Ureter (tissue), 1 donor: ENCODE measurements at regions not wholly inside any gene's neighbourhood (a gene's known extent, or its start where the extent isn't known, plus 50 kb on each side); places are given as distances from the start of the nearest gene placed in this dataset.

ENCODE experiments used
- DNase-seq: peaks from one replicate; pipeline ENCODE4 v3.0.0-alpha.2; 2020; ENCODE audit warnings: low spot score
- donor health status: DM: yes; HTN: yes; CAD: no.

GRCh38 chr16:54482892-54483574 is 196.4 kb upstream of the IRX3 start:
- no peak for DNase-seq

- no peak for DNase-seq
Observed at GRCh38 chr16:54480429-54480828, 193.8 kb upstream of the IRX3 start.

- no peak for DNase-seq
Observed at GRCh38 chr16:54479546-54479945, 193.0 kb upstream of the IRX3 start.

GRCh38 chr16:54477714-54478113 is 191.1 kb upstream of the IRX3 start:
- DNase-seq: no peak

GRCh38 chr16:54475019-54475601 is 188.5 kb upstream of the IRX3 start:
- no peak for DNase-seq

GRCh38 chr16:54473226-54473993 is 186.8 kb upstream of the IRX3 start:
- DNase-seq: no peak

GRCh38 chr16:54467398-54467797 is 180.8 kb upstream of the IRX3 start:
- DNase-seq: no peak

- DNase-seq: no peak
Observed at GRCh38 chr16:54466233-54466632, 179.6 kb upstream of the IRX3 start.

- no peak for DNase-seq
Observed at GRCh38 chr16:54465063-54465462, 178.5 kb upstream of the IRX3 start.

- DNase-seq: no peak
Observed at GRCh38 chr16:54462771-54463170, 176.2 kb upstream of the IRX3 start.

- no peak for DNase-seq
Observed at GRCh38 chr16:54462151-54462651, 175.6 kb upstream of the IRX3 start.

- DNase-seq: no peak
Observed at GRCh38 chr16:54460263-54460860, 173.8 kb upstream of the IRX3 start.

- no peak for DNase-seq
Observed at GRCh38 chr16:54459509-54460262, 173.1 kb upstream of the IRX3 start.

- DNase-seq: no peak
Observed at GRCh38 chr16:54458923-54459322, 172.3 kb upstream of the IRX3 start.

GRCh38 chr16:54456291-54456690 is 169.7 kb upstream of the IRX3 start:
- no peak for DNase-seq

GRCh38 chr16:54455030-54455725 is 168.6 kb upstream of the IRX3 start:
- DNase-seq: no peak

GRCh38 chr16:54454616-54455015 is 168.0 kb upstream of the IRX3 start:
- no peak for DNase-seq

- DNase-seq: no peak
Observed at GRCh38 chr16:54453871-54454270, 167.3 kb upstream of the IRX3 start.

- DNase-seq: no peak
Observed at GRCh38 chr16:54447576-54448440, 161.2 kb upstream of the IRX3 start.

- peak; percentile 48 for DNase-seq
Observed at GRCh38 chr16:54446639-54447038, 160.1 kb upstream of the IRX3 start.
